Keratinocyte (primary cell): ENCODE measurements at regions not wholly inside any gene's neighbourhood (a gene's known extent, or its start where the extent isn't known, plus 50 kb on each side); places are given as distances from the start of the nearest gene placed in this dataset.

Experiments used
- CTCF ChIP-seq, 3 experiments: IDR thresholded peaks in 1 of 3; conservative IDR thresholded peaks in 1 of 3; optimal IDR thresholded peaks in 1 of 3; 2 replicates in 2 of 3; 3 replicates in 1 of 3; pipeline versions ENCODE3 to v1.5.1; 2011; ENCODE audit warnings: low read length in 3 of 3, mild to moderate bottlenecking in 3 of 3, moderate library complexity in 2 of 3, control low read depth in 1 of 3, inconsistent platforms in 1 of 3; ENCODE audit not compliant: insufficient read depth in 2 of 3; ENCODE audit errors: extremely low read depth in 1 of 3
- EZH2 ChIP-seq: IDR thresholded peaks from one replicate; pipeline ENCODE4 v1.6.1; 2012; ENCODE audit warnings: inconsistent platforms, mild to moderate bottlenecking, low read length, moderate library complexity

GRCh38 chr4:157803421-157803820 lies 369.4 kb downstream of the GASK1B start:
- TF ChIP-seq CTCF (optimal IDR thresholded peaks at IDR 0.05 in 1 of 3, IDR thresholded peaks at IDR 0.05 in 1 of 3, conservative IDR thresholded peaks at IDR 0.05 in 1 of 3; ENCODE audit: extremely low read depth in 1 of 3, insufficient read depth in 2 of 3, low read length in 3 of 3) (no peak), EZH2 (no peak)
